GM13976 (cell line): ENCODE measurements at regions not wholly inside any gene's neighbourhood (a gene's known extent, or its start where the extent isn't known, plus 50 kb on each side); places are given as distances from the start of the nearest gene placed in this dataset.

Source experiments
- DNase-seq: peaks from one replicate; pipeline ENCODE4 v3.0.0; 2012; ENCODE audit warnings: low spot score
- in situ Hi-C: fragments of 300-500 bp; cut with MboI; formaldehyde crosslinking; loops from one replicate; pipeline ENCODE4 v1.12.0; 2022; ENCODE audit warnings: low sequenced_read_pairs, mixed read lengths, inconsistent platforms; ENCODE audit not compliant: unreplicated experiment
- TF ChIP-seq, protein P1 (sequence below): IDR thresholded peaks from 2 replicates; pipeline ENCODE4 v1.5.1; 2012; ENCODE audit warnings: borderline replicate concordance, mild to moderate bottlenecking; ENCODE audit not compliant: insufficient read depth; ENCODE audit errors: extremely low read depth, missing control alignments, control extremely low read depth

DNA sequence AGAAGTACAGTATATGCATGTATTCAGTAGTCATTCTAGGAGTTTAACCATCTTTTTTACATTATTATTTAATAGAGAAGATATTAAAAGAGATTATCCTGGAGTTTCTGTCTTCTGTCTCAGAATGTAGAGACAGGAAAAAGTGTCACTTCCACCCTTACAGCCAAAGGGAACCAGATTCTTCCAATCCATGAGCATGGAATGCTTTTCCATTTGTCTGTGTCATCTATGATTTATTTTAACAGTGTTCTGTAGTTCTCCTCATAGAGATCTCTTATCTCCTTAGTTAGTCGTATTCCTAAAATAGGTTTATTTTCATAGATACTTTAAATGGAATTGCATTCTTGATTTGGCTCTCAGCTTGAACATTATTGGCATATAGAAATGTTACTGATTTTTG is 959.5 kb upstream of the PIK3C3 start:
- DNase-seq: no peak
- in situ Hi-C loops: no loop called here
- TF ChIP-seq, protein P1, sequence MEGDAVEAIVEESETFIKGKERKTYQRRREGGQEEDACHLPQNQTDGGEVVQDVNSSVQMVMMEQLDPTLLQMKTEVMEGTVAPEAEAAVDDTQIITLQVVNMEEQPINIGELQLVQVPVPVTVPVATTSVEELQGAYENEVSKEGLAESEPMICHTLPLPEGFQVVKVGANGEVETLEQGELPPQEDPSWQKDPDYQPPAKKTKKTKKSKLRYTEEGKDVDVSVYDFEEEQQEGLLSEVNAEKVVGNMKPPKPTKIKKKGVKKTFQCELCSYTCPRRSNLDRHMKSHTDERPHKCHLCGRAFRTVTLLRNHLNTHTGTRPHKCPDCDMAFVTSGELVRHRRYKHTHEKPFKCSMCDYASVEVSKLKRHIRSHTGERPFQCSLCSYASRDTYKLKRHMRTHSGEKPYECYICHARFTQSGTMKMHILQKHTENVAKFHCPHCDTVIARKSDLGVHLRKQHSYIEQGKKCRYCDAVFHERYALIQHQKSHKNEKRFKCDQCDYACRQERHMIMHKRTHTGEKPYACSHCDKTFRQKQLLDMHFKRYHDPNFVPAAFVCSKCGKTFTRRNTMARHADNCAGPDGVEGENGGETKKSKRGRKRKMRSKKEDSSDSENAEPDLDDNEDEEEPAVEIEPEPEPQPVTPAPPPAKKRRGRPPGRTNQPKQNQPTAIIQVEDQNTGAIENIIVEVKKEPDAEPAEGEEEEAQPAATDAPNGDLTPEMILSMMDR: no peak

DNA sequence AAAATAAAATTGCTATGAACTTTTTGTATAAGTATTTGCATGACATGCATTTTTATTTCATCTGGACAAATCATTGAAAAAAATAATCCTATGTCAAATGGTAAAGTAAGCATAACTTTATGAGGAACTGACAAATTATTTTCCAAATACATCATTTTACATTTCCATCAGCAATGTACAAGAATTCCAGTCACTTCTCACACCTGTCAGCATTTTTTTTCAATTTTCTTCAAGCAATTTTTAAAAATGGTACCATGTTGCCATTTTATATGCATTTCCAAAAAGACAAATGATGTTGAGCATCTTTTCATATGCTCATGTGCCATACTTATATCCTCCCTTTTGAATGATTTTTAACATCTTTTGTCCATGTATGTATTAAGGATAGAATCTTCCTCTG is 961.7 kb upstream of the PIK3C3 start:
- in situ Hi-C loops: no loop called here
- DNase-seq: no peak
- TF ChIP-seq, protein P1: no peak

DNA sequence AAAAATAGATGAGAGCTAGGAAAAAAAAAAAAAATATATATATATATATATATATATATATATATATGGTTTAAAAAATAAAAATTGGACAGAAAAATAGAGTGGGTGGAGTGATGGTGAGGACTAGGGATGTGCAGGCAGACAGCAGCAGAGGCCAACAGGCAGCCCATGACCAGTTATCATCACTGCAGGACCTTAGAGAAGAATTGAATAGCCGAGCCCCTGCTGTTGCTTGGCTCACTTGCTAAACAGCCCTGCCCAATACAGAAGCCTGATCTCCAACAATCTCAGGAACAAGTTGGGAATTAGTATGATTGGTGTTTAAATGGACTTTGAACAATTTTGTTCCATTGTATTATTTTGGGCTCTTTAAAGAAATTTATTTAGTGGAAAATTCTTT is 967.5 kb upstream of the PIK3C3 start:
- no peak for DNase-seq
- in situ Hi-C loops: no loop called here
- TF ChIP-seq, protein P1: no peak

DNA sequence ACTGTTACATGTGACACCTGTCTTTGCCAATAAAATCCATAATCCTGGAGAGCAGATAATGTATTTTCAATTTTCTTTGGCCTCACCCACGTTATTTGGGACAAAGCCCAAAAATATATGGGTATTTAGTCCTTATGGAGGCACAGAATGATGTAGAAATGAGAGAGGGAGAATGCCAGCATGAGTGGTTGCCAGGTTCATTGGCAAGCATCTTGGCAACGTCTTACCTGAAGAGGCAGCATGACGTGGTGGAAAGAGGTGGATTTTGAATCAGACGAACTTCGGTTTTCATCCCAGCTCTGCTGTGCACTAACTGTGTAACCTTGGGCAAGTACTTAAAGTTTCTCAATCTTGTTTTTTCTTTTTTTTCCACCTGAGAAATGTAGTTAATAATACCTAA is 969.6 kb upstream of the PIK3C3 start:
- no peak for DNase-seq
- TF ChIP-seq, protein P1: no peak
- in situ Hi-C loops: no loop called here

DNA sequence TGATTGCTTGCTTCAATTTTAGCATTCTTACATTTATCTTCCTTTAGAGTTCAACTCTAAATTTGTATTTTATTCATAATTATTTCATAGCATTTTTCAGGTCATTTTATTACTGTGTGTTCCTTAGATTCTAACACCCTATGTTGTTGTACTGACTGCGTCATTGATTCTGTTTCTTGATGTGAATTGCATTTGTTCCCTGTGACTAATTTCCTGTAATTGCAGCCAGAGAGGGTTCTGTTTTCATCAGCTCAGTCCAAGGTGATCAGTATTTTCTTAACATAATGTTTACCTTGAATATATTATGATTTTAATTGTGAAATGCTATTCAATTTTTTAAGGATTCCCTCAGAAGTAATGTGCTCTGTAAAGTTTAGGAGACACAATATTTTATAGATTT is 970.2 kb upstream of the PIK3C3 start:
- no peak for DNase-seq
- TF ChIP-seq, protein P1: no peak
- in situ Hi-C loops: no loop called here

DNA sequence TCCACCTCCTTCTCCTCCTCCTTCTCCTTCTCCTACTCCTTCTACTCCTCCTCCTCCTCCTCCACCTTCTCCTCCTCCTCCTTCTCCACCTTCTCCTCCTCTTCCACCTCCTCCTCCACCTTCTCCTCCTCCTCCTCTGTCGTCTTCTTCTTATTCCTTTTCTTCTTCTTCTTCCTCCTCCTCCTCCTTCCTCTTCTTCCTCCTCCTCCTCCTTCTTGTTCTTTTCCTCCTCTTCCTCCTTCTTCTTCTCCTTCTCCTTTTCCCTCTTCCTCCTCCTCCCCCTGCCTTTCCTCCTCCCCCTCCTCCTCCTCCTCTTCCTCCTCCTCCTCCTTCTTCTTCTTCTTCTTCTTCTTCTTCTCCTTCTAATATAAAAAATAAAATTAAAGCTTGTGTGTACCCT is 971.2 kb upstream of the PIK3C3 start:
- TF ChIP-seq, protein P1: no peak
- DNase-seq: no peak
- in situ Hi-C loops: no loop called here

DNA sequence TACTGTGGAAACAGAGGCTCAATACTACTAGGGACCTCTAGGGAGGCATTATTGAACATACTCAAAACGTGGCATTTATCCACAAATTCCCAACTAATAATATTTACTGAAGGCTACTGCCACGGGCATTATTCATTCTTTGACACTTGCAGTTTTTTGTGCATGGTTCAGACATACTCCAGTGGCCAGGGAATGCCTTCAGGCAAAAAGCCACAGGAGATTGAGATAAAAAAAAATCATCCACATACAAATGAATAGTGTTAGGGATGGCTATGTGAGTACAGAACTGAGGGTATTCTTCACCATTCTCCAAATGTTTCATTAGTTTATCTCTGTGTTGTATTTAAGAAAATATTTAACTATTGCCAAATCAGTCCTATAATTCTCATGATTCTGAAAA is 974.9 kb upstream of the PIK3C3 start:
- in situ Hi-C loops: no loop called here
- no peak for DNase-seq
- TF ChIP-seq, protein P1: no peak
